H1 (cell line): ENCODE measurements at regions not wholly inside any gene's neighbourhood (a gene's known extent, or its start where the extent isn't known, plus 50 kb on each side); places are given as distances from the start of the nearest gene placed in this dataset.

Experiments used
- NANOG ChIP-seq: IDR thresholded peaks from 2 replicates; pipeline ENCODE4 v1.6.1; 2011; ENCODE audit warnings: low read length, low read depth, mild to moderate bottlenecking, inconsistent platforms; ENCODE audit not compliant: insufficient read depth, poor library complexity, severe bottlenecking
- TCF12 ChIP-seq: IDR thresholded peaks from 2 replicates; pipeline ENCODE4 v1.6.1; 2011; ENCODE audit warnings: low read depth, mild to moderate bottlenecking, low read length

DNA sequence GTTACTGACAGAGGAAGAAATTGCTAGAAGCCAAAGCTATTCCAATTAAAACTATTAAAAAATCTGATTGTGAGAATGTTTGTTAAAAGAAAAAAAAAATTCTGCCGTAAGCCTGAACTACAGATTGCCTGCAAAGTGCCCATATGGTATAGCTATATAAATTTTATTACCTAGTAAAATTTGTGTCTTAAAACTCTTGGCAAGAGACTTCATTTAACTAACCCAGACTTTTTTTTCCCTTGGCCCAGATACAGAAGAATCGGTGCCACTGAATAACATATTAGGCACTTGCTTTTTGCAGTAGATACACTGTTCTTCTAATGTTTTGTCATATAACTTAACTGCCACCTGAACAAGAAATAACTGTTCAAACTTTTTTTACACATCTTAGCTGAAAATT, 125.5 kb downstream of the RPS29 start (continued):
- TF ChIP-seq TCF12 (no peak), NANOG (no peak)
